K562 (cell line): ENCODE measurements at regions not wholly inside any gene's neighbourhood (a gene's known extent, or its start where the extent isn't known, plus 50 kb on each side); places are given as distances from the start of the nearest gene placed in this dataset.
A peak's percentile ranks its signal among the peaks of the same experiment; 100 is the strongest.

ENCODE experiments used
- CREB1 ChIP-seq, 2 experiments: sonication (generic) in 1 of 2; formaldehyde crosslinking in 1 of 2; IDR thresholded peaks; 2 replicates each; pipeline versions ENCODE4 v1.6.1 to v1.8.0; 2012 to 2022; ENCODE audit warnings: inconsistent platforms in 1 of 2, mild to moderate bottlenecking in 1 of 2, missing genetic modification reagents in 1 of 2, moderate library complexity in 1 of 2
- LCOR ChIP-seq: sonication (generic); formaldehyde crosslinking; IDR thresholded peaks from 2 replicates; pipeline ENCODE4 v1.8.0; 2022; ENCODE audit warnings: mild to moderate bottlenecking, missing genetic modification reagents
- MGA ChIP-seq: fragments of 450-650 bp; IDR thresholded peaks from 2 replicates; pipeline ENCODE4 v1.6.1; 2016; ENCODE audit warnings: mild to moderate bottlenecking, moderate library complexity
- MNT ChIP-seq, 2 experiments: fragments of 450-650 bp; conservative IDR thresholded peaks; 2 replicates each; pipeline ENCODE4 v1.6.1; 2017; ENCODE audit warnings: mild to moderate bottlenecking in 2 of 2, moderate library complexity in 2 of 2
- TAL1 ChIP-seq: fragments of 450-650 bp; IDR thresholded peaks from 2 replicates; pipeline ENCODE4 v1.6.1; 2016; ENCODE audit warnings: mild to moderate bottlenecking
- TEAD4 ChIP-seq, 2 experiments: sonication (generic) in 1 of 2; formaldehyde crosslinking in 1 of 2; IDR thresholded peaks; 2 replicates each; pipeline versions ENCODE4 v1.6.1 to v1.8.0; 2012 to 2022; ENCODE audit warnings: borderline replicate concordance in 1 of 2, inconsistent platforms in 1 of 2, low read length in 1 of 2, mild to moderate bottlenecking in 1 of 2, missing genetic modification reagents in 1 of 2
- ZNF316 ChIP-seq: fragments of 450-650 bp; IDR thresholded peaks from 2 replicates; pipeline ENCODE4 v1.6.1; 2016

- TF ChIP-seq MGA (peak; percentile 47), LCOR (CRISPR knock-in tag) (0 out of 2 replicates have a peak, but pooled peaks have one; percentile 44), TAL1 (peak; percentile 20; the same call in 1 of the 2 replicates), ZNF316 (0 out of 2 replicates have a peak, but pooled peaks have one; percentile 18), CREB1 (IDR thresholded peaks at IDR 0.05) (no peak), CREB1 (CRISPR knock-in tag; IDR thresholded peaks at IDR 0.05) (no peak), MNT (conservative IDR thresholded peaks at IDR 0.05) (no peak), TEAD4 (IDR thresholded peaks at IDR 0.05; ENCODE audit: low read length) (peak; percentile 44), TEAD4 (CRISPR knock-in tag; IDR thresholded peaks at IDR 0.05; ENCODE audit: borderline replicate concordance) (no peak)
Observed at GRCh38 chr3:171935261-171936123, 92.3 kb downstream of the TMEM212 start (continued).
